ENCODE measurements at regions not wholly inside any gene's neighbourhood (a gene's known extent, or its start where the extent isn't known, plus 50 kb on each side); places are given as distances from the start of the nearest gene placed in this dataset.

DNA sequence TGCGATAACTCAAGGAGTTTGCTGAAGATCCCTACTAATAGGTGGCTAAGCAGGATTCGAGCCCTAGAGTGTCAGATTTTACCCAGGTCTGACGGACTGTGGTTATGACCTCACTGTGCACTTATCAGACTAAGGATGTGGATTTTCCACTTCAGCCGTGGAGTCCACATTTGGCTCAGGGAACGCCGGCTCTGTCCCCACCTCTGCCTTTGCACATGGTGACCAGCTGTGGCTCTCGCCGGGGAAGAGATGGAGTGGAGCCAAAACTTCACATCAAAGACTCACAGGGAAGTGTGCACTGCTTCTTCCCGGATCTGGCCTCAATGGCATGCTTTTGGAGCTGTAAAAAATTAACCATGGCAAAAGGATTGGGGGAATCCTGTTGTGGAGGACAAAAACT, 249.3 kb upstream of the APCDD1 start:
- peaks cover 19% of the 10 kb centered on the region for H3K27me3 Mint-ChIP-seq (ENCODE audit: low read depth, unreplicated experiment)
- no peak overlapping the region for H3K4me3 Mint-ChIP-seq (ENCODE audit: unreplicated experiment)
- H3K9me3 Mint-ChIP-seq (ENCODE audit: unreplicated experiment): peaks cover 2% of the 10 kb centered on the region
- FAIRE-seq (no peak), DNase-seq (ENCODE audit: low read depth) (peak; percentile 66)
- no peaks in the 10 kb centered on the region for H3K4me1 ChIP-seq (ENCODE audit: insufficient read depth, low read length)
- H3K9me3 ChIP-seq (ENCODE audit: insufficient read depth, low read depth, low read length): no peaks in the 10 kb centered on the region
- H4K20me1 ChIP-seq (ENCODE audit: insufficient read depth, low read length): no peaks in the 10 kb centered on the region
- H3K79me2 ChIP-seq (ENCODE audit: insufficient read depth, low read length): no peaks in the 10 kb centered on the region
- peaks cover 7% of the 10 kb centered on the region for H3K4me1 Mint-ChIP-seq (ENCODE audit: low read depth, unreplicated experiment)
- peaks cover 8% of the 10 kb centered on the region for H3K27me3 ChIP-seq (ENCODE audit: insufficient read depth, low read length)
- H3K4me3 ChIP-seq (ENCODE audit: insufficient read depth, low read depth, low read length): no peak overlapping the region
- H3K4me2 ChIP-seq (ENCODE audit: low read length): no peak overlapping the region
- peak overlapping the region; percentile 20 for H3K27ac Mint-ChIP-seq (ENCODE audit: unreplicated experiment)
- no peak overlapping the region for H3K27ac ChIP-seq (ENCODE audit: low read depth, low read length)
- H3K36me3 ChIP-seq (ENCODE audit: insufficient read depth, low read length): no peaks in the 10 kb centered on the region
- TF ChIP-seq EZH2 (IDR thresholded peaks at IDR 0.05; ENCODE audit: insufficient read depth, low read length): no peak
- TF ChIP-seq, protein P1, sequence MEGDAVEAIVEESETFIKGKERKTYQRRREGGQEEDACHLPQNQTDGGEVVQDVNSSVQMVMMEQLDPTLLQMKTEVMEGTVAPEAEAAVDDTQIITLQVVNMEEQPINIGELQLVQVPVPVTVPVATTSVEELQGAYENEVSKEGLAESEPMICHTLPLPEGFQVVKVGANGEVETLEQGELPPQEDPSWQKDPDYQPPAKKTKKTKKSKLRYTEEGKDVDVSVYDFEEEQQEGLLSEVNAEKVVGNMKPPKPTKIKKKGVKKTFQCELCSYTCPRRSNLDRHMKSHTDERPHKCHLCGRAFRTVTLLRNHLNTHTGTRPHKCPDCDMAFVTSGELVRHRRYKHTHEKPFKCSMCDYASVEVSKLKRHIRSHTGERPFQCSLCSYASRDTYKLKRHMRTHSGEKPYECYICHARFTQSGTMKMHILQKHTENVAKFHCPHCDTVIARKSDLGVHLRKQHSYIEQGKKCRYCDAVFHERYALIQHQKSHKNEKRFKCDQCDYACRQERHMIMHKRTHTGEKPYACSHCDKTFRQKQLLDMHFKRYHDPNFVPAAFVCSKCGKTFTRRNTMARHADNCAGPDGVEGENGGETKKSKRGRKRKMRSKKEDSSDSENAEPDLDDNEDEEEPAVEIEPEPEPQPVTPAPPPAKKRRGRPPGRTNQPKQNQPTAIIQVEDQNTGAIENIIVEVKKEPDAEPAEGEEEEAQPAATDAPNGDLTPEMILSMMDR (IDR thresholded peaks at IDR 0.05; ENCODE audit: insufficient read depth, low read depth, low read length): no peak
- H2AFZ ChIP-seq (ENCODE audit: low read depth, low read length): no peak overlapping the region
- H3K9ac ChIP-seq (ENCODE audit: low read length): no peak overlapping the region
- no peaks in the 10 kb centered on the region for H3K36me3 Mint-ChIP-seq (ENCODE audit: low read depth, unreplicated experiment)

DNA sequence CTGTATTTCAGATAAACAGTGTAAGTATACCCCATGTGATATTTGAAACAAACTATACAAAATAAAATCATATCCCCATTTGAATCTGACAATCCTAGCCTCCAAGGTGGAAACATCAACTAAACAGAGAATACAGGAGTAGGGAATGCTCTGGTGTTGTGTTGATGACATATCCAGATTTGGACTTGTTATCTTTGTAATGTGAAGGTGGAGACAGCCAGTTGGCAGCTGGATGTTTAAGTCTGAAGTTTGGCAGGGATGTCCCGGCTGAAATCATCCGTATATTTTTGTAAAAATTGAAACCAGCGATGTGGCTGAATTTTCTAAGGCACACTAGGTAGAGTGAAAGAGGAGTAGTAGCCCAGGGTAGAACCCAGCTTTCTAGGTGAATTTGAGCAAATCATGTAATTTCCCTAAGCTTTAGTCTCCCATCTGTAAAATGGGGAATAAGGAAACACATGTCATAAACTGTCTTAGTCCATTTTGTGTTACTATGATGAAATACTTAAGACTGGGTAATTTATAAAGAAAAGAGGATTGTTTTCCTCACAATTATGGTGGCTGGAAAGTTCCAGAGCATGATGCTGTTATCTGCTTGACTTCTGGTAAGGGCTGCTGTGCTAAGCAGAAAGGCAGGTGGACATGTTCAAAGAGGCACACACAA, 246.6 kb upstream of the APCDD1 start:
- Histone ChIP-seq H3K4me1 (ENCODE audit: insufficient read depth, low read length) (no peaks in the 10 kb centered on the region), H3K36me3 (ENCODE audit: insufficient read depth, low read length) (no peaks in the 10 kb centered on the region), H3K27ac (ENCODE audit: low read depth, low read length) (no peak overlapping the region), H4K20me1 (ENCODE audit: insufficient read depth, low read length) (no peaks in the 10 kb centered on the region), H3K27me3 (ENCODE audit: insufficient read depth, low read length) (peaks cover 8% of the 10 kb centered on the region), H3K9me3 (ENCODE audit: insufficient read depth, low read depth, low read length) (no peaks in the 10 kb centered on the region), H3K9ac (ENCODE audit: low read length) (no peak overlapping the region), H2AFZ (ENCODE audit: low read depth, low read length) (no peak overlapping the region), H3K4me3 (ENCODE audit: insufficient read depth, low read depth, low read length) (no peak overlapping the region), H3K79me2 (ENCODE audit: insufficient read depth, low read length) (no peaks in the 10 kb centered on the region), H3K4me2 (ENCODE audit: low read length) (no peak overlapping the region)
- Mint-ChIP-seq H3K9me3 (ENCODE audit: unreplicated experiment) (peaks cover 2% of the 10 kb centered on the region), H3K4me3 (ENCODE audit: unreplicated experiment) (no peak overlapping the region), H3K27me3 (ENCODE audit: low read depth, unreplicated experiment) (peaks cover 7% of the 10 kb centered on the region), H3K36me3 (ENCODE audit: low read depth, unreplicated experiment) (no peaks in the 10 kb centered on the region), H3K4me1 (ENCODE audit: low read depth, unreplicated experiment) (peaks cover 7% of the 10 kb centered on the region), H3K27ac (ENCODE audit: unreplicated experiment) (no peak overlapping the region)
- DNase-seq (ENCODE audit: low read depth) (no peak), FAIRE-seq (no peak)
- TF ChIP-seq, protein P1 (IDR thresholded peaks at IDR 0.05; ENCODE audit: insufficient read depth, low read depth, low read length): no peak
- TF ChIP-seq EZH2 (IDR thresholded peaks at IDR 0.05; ENCODE audit: insufficient read depth, low read length): no peak

GRCh38 chr18:10209302-10209701, 245.1 kb upstream of the APCDD1 start:
- Mint-ChIP-seq H3K4me1 (ENCODE audit: low read depth, unreplicated experiment) (peaks cover 9% of the 10 kb centered on the region), H3K27me3 (ENCODE audit: low read depth, unreplicated experiment) (peaks cover 7% of the 10 kb centered on the region), H3K36me3 (ENCODE audit: low read depth, unreplicated experiment) (no peaks in the 10 kb centered on the region), H3K4me3 (ENCODE audit: unreplicated experiment) (no peak overlapping the region), H3K27ac (ENCODE audit: unreplicated experiment) (no peak overlapping the region), H3K9me3 (ENCODE audit: unreplicated experiment) (no peaks in the 10 kb centered on the region)
- Histone ChIP-seq H3K27ac (ENCODE audit: low read depth, low read length) (no peak overlapping the region), H3K36me3 (ENCODE audit: insufficient read depth, low read length) (no peaks in the 10 kb centered on the region), H3K79me2 (ENCODE audit: insufficient read depth, low read length) (no peaks in the 10 kb centered on the region), H2AFZ (ENCODE audit: low read depth, low read length) (no peak overlapping the region), H3K4me2 (ENCODE audit: low read length) (no peak overlapping the region), H3K9ac (ENCODE audit: low read length) (no peak overlapping the region), H3K9me3 (ENCODE audit: insufficient read depth, low read depth, low read length) (no peaks in the 10 kb centered on the region), H3K27me3 (ENCODE audit: insufficient read depth, low read length) (peaks cover 8% of the 10 kb centered on the region), H3K4me3 (ENCODE audit: insufficient read depth, low read depth, low read length) (no peak overlapping the region), H4K20me1 (ENCODE audit: insufficient read depth, low read length) (no peaks in the 10 kb centered on the region), H3K4me1 (ENCODE audit: insufficient read depth, low read length) (no peaks in the 10 kb centered on the region)
- TF ChIP-seq, protein P1 (IDR thresholded peaks at IDR 0.05; ENCODE audit: insufficient read depth, low read depth, low read length): no peak
- TF ChIP-seq EZH2 (IDR thresholded peaks at IDR 0.05; ENCODE audit: insufficient read depth, low read length): no peak
- FAIRE-seq: no peak
- no peak for DNase-seq (ENCODE audit: low read depth)

Measured in astrocyte (in vitro differentiated cells and primary cell).